BJ (cell line): ENCODE measurements at regions not wholly inside any gene's neighbourhood (a gene's known extent, or its start where the extent isn't known, plus 50 kb on each side); places are given as distances from the start of the nearest gene placed in this dataset.

Source experiments
- CTCF ChIA-PET: fragments of 350-600 bp; formaldehyde crosslinking; extraction: SDS; loops from one replicate; lab custom pipeline; 2021; ENCODE audit warnings: antibody characterized with exemption, inconsistent platforms; lab: Yijun Ruan, JAX
- POLR2A ChIA-PET: fragments of 300-600 bp; sonication (Branson Sonifier 250); formaldehyde crosslinking; extraction: SDS; loops from one replicate; lab custom pipeline; 2021; ENCODE audit warnings: antibody characterized with exemption; lab: Charles Lee
- DNase-seq: peaks from one replicate; pipeline ENCODE4 v3.0.0-alpha.2; 2011; ENCODE audit warnings: low read depth
- H3K27me3 ChIP-seq: 2 replicates; pipeline ENCODE4 v1.6.0; 2011; ENCODE audit warnings: low read length; ENCODE audit not compliant: control insufficient read depth, insufficient read depth
- H3K36me3 ChIP-seq: 2 replicates; pipeline ENCODE4 v1.5.1; 2011; ENCODE audit warnings: low read length; ENCODE audit not compliant: control insufficient read depth, insufficient read depth
- H3K4me3 ChIP-seq: 2 replicates; pipeline ENCODE4 v1.5.1; 2011; ENCODE audit warnings: low read depth, mild to moderate bottlenecking, control low read depth, low read length
- TF ChIP-seq, protein P1 (sequence below): IDR thresholded peaks from 2 replicates; pipeline ENCODE4 v1.5.1; 2011; ENCODE audit warnings: low read depth, mild to moderate bottlenecking, control low read depth, inconsistent platforms, low read length, moderate library complexity; ENCODE audit not compliant: insufficient read depth

DNA sequence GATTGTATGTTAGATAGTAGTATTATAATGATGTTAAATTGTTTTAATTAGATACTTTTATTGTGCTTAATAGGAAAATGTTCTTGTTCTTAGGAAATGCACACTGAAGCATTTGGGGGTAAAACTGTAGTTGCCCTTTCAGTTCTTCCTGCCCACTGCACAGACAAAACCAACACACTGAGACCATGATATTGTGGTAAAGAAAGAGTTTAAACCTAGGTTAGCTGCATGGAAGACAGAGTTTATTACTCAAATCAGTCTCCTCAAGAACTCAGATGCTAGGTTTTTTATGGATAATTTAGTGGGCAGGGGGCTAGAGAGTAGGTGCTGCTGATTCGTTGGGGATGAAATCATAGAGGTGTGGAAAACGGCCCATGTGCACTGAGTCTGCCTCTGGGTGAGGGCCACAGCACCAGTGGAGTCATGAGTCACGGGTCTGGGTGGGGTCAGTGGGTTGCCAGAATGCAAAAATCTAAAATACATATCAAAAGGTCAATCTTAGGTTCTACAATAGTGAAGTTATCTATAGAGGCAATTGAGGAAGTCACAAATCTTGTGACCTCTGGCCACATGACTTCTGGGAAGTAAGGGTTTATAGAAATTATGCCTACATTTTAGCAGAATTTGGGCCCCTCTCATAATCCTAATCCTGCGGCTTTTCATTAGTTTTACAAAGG lies 124.8 kb upstream of the FOXN2 start:
- CTCF ChIA-PET, result no interaction called here
- TF ChIP-seq, protein P1, sequence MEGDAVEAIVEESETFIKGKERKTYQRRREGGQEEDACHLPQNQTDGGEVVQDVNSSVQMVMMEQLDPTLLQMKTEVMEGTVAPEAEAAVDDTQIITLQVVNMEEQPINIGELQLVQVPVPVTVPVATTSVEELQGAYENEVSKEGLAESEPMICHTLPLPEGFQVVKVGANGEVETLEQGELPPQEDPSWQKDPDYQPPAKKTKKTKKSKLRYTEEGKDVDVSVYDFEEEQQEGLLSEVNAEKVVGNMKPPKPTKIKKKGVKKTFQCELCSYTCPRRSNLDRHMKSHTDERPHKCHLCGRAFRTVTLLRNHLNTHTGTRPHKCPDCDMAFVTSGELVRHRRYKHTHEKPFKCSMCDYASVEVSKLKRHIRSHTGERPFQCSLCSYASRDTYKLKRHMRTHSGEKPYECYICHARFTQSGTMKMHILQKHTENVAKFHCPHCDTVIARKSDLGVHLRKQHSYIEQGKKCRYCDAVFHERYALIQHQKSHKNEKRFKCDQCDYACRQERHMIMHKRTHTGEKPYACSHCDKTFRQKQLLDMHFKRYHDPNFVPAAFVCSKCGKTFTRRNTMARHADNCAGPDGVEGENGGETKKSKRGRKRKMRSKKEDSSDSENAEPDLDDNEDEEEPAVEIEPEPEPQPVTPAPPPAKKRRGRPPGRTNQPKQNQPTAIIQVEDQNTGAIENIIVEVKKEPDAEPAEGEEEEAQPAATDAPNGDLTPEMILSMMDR, result no peak
- Histone ChIP-seq H3K27me3 (no peaks in the 10 kb centered on the region), H3K36me3 (no peaks in the 10 kb centered on the region), H3K4me3 (no peak overlapping the region)
- POLR2A ChIA-PET, result no interaction called here
- no peak for DNase-seq

DNA sequence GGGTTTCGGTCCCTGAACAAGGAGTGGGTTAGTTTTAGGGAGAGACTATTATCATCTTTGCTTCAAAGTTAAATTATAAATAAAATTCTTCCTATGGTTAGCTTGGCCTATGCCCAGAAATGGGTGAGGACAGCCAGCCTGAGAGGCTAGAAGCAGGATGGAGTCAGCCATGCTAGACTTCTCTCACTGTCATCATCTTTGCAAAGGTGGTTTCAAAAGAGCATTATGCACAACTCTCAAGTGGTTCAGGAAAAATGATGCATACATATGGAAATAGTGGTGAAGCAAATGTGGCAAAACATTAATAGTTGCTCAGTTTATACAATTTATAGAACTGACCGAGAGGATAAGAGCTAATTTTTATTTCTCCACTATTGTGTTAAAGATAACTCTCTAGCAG lies 124.3 kb upstream of the FOXN2 start:
- H3K4me3 ChIP-seq, result no peak overlapping the region
- H3K36me3 ChIP-seq, result no peaks in the 10 kb centered on the region
- TF ChIP-seq, protein P1, result no peak
- CTCF ChIA-PET, result interaction anchor here (0.6 kb wide), 1 partner anchor 64 kb away, joined by 3 read pairs; no protein-coding TSS in a partner anchor
- POLR2A ChIA-PET, result no interaction called here
- no peak for DNase-seq
- no peaks in the 10 kb centered on the region for H3K27me3 ChIP-seq

DNA sequence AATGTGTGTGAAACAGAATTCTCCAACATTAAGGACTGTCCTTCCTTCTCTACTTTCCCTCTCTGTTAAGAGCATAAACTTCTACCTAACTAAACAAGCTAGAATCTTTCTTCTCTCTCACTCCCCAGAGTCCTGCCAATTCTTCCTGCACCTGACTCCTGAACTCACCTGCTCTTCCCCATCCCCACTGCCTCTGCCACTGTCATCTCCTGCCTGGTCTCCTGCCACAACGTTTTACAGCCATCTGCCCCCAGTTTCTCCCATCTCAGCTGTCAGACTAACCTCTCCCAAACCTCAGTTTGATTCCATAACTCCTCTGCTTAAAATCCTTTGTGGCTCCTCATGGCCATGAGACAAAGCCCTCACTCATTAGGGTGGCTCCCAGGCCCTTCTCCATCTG lies 119.8 kb upstream of the FOXN2 start:
- ChIA-PET CTCF (no interaction called here), POLR2A (no interaction called here)

GRCh38 chr2:48195169-48195568 lies 119.3 kb upstream of the FOXN2 start:
- DNase-seq, result no peak
- POLR2A ChIA-PET, result no interaction called here

More for the DNA sequence above, 119.8 kb upstream of the FOXN2 start:
- TF ChIP-seq, protein P1, result no peak
- H3K4me3 ChIP-seq, result no peak overlapping the region
- H3K27me3 ChIP-seq, result no peaks in the 10 kb centered on the region
- no peak for DNase-seq
- H3K36me3 ChIP-seq, result no peaks in the 10 kb centered on the region

DNA sequence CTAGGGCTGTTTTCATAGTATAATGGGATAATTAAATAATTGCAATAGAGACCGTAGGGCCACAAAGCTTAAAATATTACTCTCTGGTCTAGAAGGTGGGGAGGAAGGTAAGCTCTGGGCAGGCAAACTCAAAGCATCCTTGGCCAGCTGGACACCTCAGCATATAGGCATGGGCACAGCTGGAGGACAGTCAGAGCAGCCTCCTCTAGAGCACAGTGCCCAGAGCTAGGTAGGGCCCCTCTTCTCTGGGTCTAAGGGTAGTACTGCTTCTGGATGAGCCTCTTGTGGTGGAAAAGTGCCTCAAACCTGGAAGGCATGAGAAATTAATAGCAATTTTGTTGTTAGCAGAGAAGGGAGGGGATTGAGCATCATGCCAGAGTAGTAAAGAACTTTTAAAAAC lies 116.9 kb upstream of the FOXN2 start:
- Histone ChIP-seq H3K36me3 (no peaks in the 10 kb centered on the region), H3K4me3 (no peak overlapping the region), H3K27me3 (no peaks in the 10 kb centered on the region)
- DNase-seq, result no peak
- CTCF ChIA-PET, result no interaction called here
- TF ChIP-seq, protein P1, result no peak
- POLR2A ChIA-PET, result no interaction called here

More at GRCh38 chr2:48195169-48195568, 119.3 kb upstream of the FOXN2 start:
- H3K36me3 ChIP-seq, result no peaks in the 10 kb centered on the region
- H3K4me3 ChIP-seq, result no peak overlapping the region
- TF ChIP-seq, protein P1, result no peak
- H3K27me3 ChIP-seq, result no peaks in the 10 kb centered on the region
- CTCF ChIA-PET, result no interaction called here
